ENCODE measurements at regions not wholly inside any gene's neighbourhood (a gene's known extent, or its start where the extent isn't known, plus 50 kb on each side); places are given as distances from the start of the nearest gene placed in this dataset.

DNA sequence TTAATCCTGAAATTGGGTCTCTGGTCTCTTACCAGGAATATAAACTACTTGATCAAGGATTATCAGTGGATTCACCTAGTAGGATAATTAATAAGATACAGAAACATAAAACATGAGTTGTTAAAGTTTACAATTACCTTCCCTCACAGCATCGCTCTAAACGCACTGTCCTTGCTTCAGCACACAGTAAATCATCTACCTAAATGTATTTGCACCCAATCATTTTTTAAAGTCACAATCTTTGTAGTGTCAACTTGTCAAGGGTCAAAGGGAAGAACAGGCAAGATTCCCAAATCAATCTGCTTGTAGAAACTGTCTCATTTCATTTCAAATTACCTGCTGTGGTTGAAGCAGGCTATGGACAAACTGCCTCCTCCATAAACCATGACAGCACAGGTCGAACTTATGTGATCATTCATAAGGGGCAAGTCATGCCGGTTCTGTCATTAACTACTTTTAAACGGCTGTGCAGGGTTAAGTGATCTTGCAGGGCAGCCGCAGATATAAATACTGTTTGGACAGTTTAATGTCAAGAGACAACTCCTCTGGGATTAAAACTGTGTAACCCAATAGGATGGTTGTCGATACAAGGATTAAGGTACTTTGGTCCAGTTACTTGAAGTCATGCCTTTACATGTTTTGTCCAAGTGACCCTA lies 93.6 kb downstream of the ZNF281 start:
- Mint-ChIP-seq H3K36me3 (no peaks in the 10 kb centered on the region), H3K27ac (no peak overlapping the region), H3K4me3 (no peak overlapping the region), H3K9me3 (no peaks in the 10 kb centered on the region), H3K4me1 (no peaks in the 10 kb centered on the region), H3K27me3 (ENCODE audit: low read depth in 2 of 2) (peaks cover 9 to 32% of the 10 kb centered on the region in 2 donors)
- Histone ChIP-seq H3K9me3 (ENCODE audit: control insufficient read depth, insufficient read depth, low read length) (no peaks in the 10 kb centered on the region), H3K27ac (ENCODE audit: low read length) (no peak overlapping the region), H3K27me3 (ENCODE audit: control insufficient read depth, insufficient read depth, low read length) (no peaks in the 10 kb centered on the region), H3K36me3 (ENCODE audit: control insufficient read depth, insufficient read depth, low read length) (no peaks in the 10 kb centered on the region), H3K4me3 (ENCODE audit: low read length) (no peak overlapping the region), H3K4me1 (ENCODE audit: control insufficient read depth, insufficient read depth, low read length) (no peaks in the 10 kb centered on the region)
- ATAC-seq (no peak), DNase-seq (no peak)
- intact Hi-C loops (cut with micrococcal nuclease): no loop called here
- WGBS (ENCODE audit: insufficient coverage): 89% methylated on average over 7 of the region's 7 CpGs
- TF ChIP-seq, protein P1, sequence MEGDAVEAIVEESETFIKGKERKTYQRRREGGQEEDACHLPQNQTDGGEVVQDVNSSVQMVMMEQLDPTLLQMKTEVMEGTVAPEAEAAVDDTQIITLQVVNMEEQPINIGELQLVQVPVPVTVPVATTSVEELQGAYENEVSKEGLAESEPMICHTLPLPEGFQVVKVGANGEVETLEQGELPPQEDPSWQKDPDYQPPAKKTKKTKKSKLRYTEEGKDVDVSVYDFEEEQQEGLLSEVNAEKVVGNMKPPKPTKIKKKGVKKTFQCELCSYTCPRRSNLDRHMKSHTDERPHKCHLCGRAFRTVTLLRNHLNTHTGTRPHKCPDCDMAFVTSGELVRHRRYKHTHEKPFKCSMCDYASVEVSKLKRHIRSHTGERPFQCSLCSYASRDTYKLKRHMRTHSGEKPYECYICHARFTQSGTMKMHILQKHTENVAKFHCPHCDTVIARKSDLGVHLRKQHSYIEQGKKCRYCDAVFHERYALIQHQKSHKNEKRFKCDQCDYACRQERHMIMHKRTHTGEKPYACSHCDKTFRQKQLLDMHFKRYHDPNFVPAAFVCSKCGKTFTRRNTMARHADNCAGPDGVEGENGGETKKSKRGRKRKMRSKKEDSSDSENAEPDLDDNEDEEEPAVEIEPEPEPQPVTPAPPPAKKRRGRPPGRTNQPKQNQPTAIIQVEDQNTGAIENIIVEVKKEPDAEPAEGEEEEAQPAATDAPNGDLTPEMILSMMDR (IDR thresholded peaks at IDR 0.05): no peak

DNA sequence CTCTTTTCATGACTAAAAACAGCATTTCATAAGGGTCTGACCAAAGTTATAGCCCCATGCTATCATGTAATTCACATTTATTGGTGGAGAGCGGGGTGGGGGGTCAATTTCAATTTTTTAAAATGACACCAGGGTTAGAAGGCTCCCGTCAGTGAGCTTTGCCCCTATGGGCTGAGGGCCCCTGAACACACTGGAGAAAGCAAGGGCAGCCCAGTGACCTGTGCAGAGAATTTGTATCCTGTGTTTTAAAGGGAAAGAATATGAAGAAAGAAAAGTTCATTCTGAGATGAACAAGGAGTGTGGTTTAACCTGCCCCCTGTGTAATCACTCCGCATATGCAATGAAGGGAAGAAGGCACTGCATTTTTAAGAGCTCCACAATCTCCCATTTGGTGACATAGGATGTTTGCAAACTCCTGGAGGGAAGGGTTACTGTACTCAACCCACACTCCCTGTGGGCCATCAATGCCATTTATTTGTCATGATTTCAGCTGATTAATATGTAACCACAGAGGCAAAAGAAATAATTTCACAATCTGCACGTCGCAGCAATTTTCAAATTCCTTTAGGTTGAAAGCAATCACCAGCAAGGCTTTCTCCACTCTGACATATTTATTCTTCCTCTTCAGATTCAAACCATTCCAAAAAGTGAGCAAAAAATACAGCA lies 95.6 kb downstream of the ZNF281 start:
- Histone ChIP-seq H3K36me3 (ENCODE audit: control insufficient read depth, insufficient read depth, low read length) (no peaks in the 10 kb centered on the region), H3K9me3 (ENCODE audit: control insufficient read depth, insufficient read depth, low read length) (no peaks in the 10 kb centered on the region), H3K4me1 (ENCODE audit: control insufficient read depth, insufficient read depth, low read length) (no peaks in the 10 kb centered on the region), H3K27me3 (ENCODE audit: control insufficient read depth, insufficient read depth, low read length) (no peaks in the 10 kb centered on the region), H3K4me3 (ENCODE audit: low read length) (no peak overlapping the region), H3K27ac (ENCODE audit: low read length) (no peak overlapping the region)
- Mint-ChIP-seq H3K4me3 (no peak overlapping the region), H3K4me1 (no peaks in the 10 kb centered on the region), H3K27ac (no peak overlapping the region), H3K9me3 (no peaks in the 10 kb centered on the region), H3K36me3 (no peaks in the 10 kb centered on the region), H3K27me3 (ENCODE audit: low read depth in 2 of 2) (peaks cover 9 to 32% of the 10 kb centered on the region in 2 donors)
- DNase-seq (no peak), ATAC-seq (no peak)
- intact Hi-C loops (cut with micrococcal nuclease): no loop called here
- WGBS (ENCODE audit: insufficient coverage): 86% methylated on average over 5 of the region's 5 CpGs
- TF ChIP-seq, protein P1 (IDR thresholded peaks at IDR 0.05): no peak

- Mint-ChIP-seq H3K4me1 (peaks cover 4 to 9% of the 10 kb centered on the region in 2 donors), H3K27ac (no peak overlapping the region), H3K4me3 (no peak overlapping the region), H3K36me3 (no peaks in the 10 kb centered on the region), H3K27me3 (ENCODE audit: low read depth in 2 of 2) (peaks cover 7 to 14% of the 10 kb centered on the region in 2 donors), H3K9me3 (no peaks in the 10 kb centered on the region)
- no peaks in the 10 kb centered on the region for H3K27me3 ChIP-seq (ENCODE audit: control insufficient read depth, insufficient read depth, low read length)
- intact Hi-C loops (cut with micrococcal nuclease): no loop called here
- no peak for ATAC-seq
- no peak overlapping the region for H3K27ac ChIP-seq (ENCODE audit: low read length)
- no peak overlapping the region for H3K4me3 ChIP-seq (ENCODE audit: low read length)
- DNase-seq: no peak
- WGBS (ENCODE audit: insufficient coverage): no CpG with 5 or more reads among the region's 1 CpG
- no peaks in the 10 kb centered on the region for H3K9me3 ChIP-seq (ENCODE audit: control insufficient read depth, insufficient read depth, low read length)
- TF ChIP-seq, protein P1 (IDR thresholded peaks at IDR 0.05): no peak
- H3K36me3 ChIP-seq (ENCODE audit: control insufficient read depth, insufficient read depth, low read length): no peaks in the 10 kb centered on the region
- peaks cover 3% of the 10 kb centered on the region for H3K4me1 ChIP-seq (ENCODE audit: control insufficient read depth, insufficient read depth, low read length)
Observed at GRCh38 chr1:200311256-200311655, 98.6 kb downstream of the ZNF281 start.
